ENCODE measurements at regions not wholly inside any gene's neighbourhood (a gene's known extent, or its start where the extent isn't known, plus 50 kb on each side); places are given as distances from the start of the nearest gene placed in this dataset.

DNA sequence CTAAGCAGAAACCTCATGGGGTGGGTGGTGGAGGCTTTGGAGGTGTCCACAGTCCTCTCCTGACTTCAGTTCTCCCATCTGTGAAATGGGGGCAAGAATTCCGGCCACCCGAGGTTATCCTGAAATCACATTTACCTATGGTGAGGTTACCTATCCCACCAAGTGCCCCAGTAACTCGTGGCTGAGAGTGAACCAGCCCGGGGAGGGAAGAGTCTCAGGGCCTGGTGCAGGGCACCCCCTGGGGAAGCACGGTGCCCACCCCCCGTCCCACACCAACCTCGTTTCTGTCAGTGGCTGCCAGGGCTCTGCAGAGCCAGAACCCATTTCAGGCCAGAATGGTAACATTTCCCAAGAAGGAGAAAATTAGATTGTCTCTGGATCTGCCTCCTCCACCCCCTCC is 83.7 kb upstream of the VSTM2B start:
- TF ChIP-seq, protein P1, sequence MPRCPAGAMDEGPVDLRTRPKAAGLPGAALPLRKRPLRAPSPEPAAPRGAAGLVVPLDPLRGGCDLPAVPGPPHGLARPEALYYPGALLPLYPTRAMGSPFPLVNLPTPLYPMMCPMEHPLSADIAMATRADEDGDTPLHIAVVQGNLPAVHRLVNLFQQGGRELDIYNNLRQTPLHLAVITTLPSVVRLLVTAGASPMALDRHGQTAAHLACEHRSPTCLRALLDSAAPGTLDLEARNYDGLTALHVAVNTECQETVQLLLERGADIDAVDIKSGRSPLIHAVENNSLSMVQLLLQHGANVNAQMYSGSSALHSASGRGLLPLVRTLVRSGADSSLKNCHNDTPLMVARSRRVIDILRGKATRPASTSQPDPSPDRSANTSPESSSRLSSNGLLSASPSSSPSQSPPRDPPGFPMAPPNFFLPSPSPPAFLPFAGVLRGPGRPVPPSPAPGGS (IDR thresholded peaks at IDR 0.05), result no peak
- TF ChIP-seq KDM1A (IDR thresholded peaks at IDR 0.05; ENCODE audit: low read depth), result no peak
- TF ChIP-seq, protein P2, sequence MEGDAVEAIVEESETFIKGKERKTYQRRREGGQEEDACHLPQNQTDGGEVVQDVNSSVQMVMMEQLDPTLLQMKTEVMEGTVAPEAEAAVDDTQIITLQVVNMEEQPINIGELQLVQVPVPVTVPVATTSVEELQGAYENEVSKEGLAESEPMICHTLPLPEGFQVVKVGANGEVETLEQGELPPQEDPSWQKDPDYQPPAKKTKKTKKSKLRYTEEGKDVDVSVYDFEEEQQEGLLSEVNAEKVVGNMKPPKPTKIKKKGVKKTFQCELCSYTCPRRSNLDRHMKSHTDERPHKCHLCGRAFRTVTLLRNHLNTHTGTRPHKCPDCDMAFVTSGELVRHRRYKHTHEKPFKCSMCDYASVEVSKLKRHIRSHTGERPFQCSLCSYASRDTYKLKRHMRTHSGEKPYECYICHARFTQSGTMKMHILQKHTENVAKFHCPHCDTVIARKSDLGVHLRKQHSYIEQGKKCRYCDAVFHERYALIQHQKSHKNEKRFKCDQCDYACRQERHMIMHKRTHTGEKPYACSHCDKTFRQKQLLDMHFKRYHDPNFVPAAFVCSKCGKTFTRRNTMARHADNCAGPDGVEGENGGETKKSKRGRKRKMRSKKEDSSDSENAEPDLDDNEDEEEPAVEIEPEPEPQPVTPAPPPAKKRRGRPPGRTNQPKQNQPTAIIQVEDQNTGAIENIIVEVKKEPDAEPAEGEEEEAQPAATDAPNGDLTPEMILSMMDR (IDR thresholded peaks at IDR 0.05), result no peak
- TF ChIP-seq EP300 (IDR thresholded peaks at IDR 0.05), result no peak
- no peak for TF ChIP-seq ZC3H11A (IDR thresholded peaks at IDR 0.05)
- no peak for TF ChIP-seq POLR2A (IDR thresholded peaks at IDR 0.05; ENCODE audit: low read length)

All from A549 (cell line).